HCT116 (cell line): ENCODE measurements at regions not wholly inside any gene's neighbourhood (a gene's known extent, or its start where the extent isn't known, plus 50 kb on each side); places are given as distances from the start of the nearest gene placed in this dataset.

Experiments
- ATAC-seq: fragments of 200-7000 bp; cut with Tn5 transposase; 2 replicates; pipeline ENCODE4 v1.9.1; 2020; ENCODE audit warnings: mild to moderate bottlenecking, moderate library complexity
- BruUV-seq: library from RNA; stranded (reverse); fragments of 400-500 nt; replicated peaks from 2 replicates; lab custom pipeline; 2021; lab: Mats Ljungman, UMichigan
- CTCF ChIA-PET: fragments of 300-600 bp; sonication (Branson Sonifier 250); formaldehyde crosslinking; loops from one replicate; lab custom pipeline; 2021; ENCODE audit warnings: antibody characterized with exemption; lab: Charles Lee
- POLR2A ChIA-PET: fragments of 300-600, 350-600 bp; sonication (Branson Sonifier 250); formaldehyde crosslinking; loops from one replicate; lab custom pipeline; 2021; ENCODE audit warnings: antibody characterized with exemption; lab: Charles Lee
- RAD21 ChIA-PET, 2 experiments: fragments of 300-600 bp; sonication (Branson Sonifier 250); formaldehyde crosslinking; loops; one replicate each; lab custom pipeline; 2023; ENCODE audit warnings: low total read pairs in 2 of 2; ENCODE audit not compliant: uncharacterized antibody in 2 of 2, unreplicated experiment in 2 of 2, low non-redundant PET in 1 of 2; lab: Charles Lee
- DNase-seq: peaks from one replicate; pipeline ENCODE4 v3.0.0-alpha.2; 2010; ENCODE audit warnings: low read depth, low spot score
- H2AFZ ChIP-seq: fragments of 200-600 bp; shearing (Covaris generic), sonication (generic); 2 replicates; pipeline ENCODE4 v1.6.1; 2017; ENCODE audit warnings: low read depth, mixed run types, mixed read lengths, antibody characterized with exemption, low read length; ENCODE audit not compliant: poor library complexity, severe bottlenecking
- H3K27ac ChIP-seq: 2 replicates; pipeline ENCODE4 v1.5.1; 2012; ENCODE audit warnings: low read depth, low read length
- H3K27me3 ChIP-seq: fragments of 200-600 bp; sonication (generic); 2 replicates; pipeline ENCODE4 v1.6.1; 2016; ENCODE audit warnings: mixed run types, low read length, mixed read lengths; ENCODE audit not compliant: insufficient read depth
- H3K36me3 ChIP-seq, 2 experiments: fragments of 200-500 bp in 1 of 2; fragments of 200-600 bp in 1 of 2; sonication (Bioruptor generic) in 1 of 2; sonication (generic) in 1 of 2; 2 replicates each; pipeline versions ENCODE4 v1.5.1 to v1.6.1; 2014 to 2016; ENCODE audit warnings: low read length in 2 of 2, inconsistent platforms in 1 of 2, mixed read lengths in 1 of 2, mixed run types in 1 of 2; ENCODE audit not compliant: insufficient read depth in 2 of 2, control insufficient read depth in 1 of 2
- H3K4me1 ChIP-seq, 2 experiments: fragments of 200-600 bp in 1 of 2; sonication (generic) in 1 of 2; 2 replicates each; pipeline versions ENCODE4 v1.5.1 to v1.6.1; 2012 to 2017; ENCODE audit warnings: low read length in 2 of 2, inconsistent platforms in 1 of 2, mild to moderate bottlenecking in 1 of 2, mixed read lengths in 1 of 2, mixed run types in 1 of 2, moderate library complexity in 1 of 2; ENCODE audit not compliant: insufficient read depth in 2 of 2, control insufficient read depth in 1 of 2
- H3K4me2 ChIP-seq: fragments of 200-600 bp; sonication (generic); 2 replicates; pipeline ENCODE4 v1.6.1; 2017; ENCODE audit warnings: mixed run types, low read length, mixed read lengths
- H3K4me3 ChIP-seq, 2 experiments: fragments of 200-600 bp in 1 of 2; sonication (generic) in 1 of 2; replicated peaks in 1 of 2; 2 replicates each; pipeline ENCODE4 v1.5.1; 2011 to 2016; ENCODE audit warnings: low read length in 2 of 2, control low read depth in 1 of 2, low read depth in 1 of 2, mild to moderate bottlenecking in 1 of 2, mixed read lengths in 1 of 2, mixed run types in 1 of 2
- H3K79me2 ChIP-seq: fragments of 200-600 bp; sonication (generic); 2 replicates; pipeline ENCODE4 v1.6.1; 2017; ENCODE audit warnings: mild to moderate bottlenecking, mixed run types, low read length, moderate library complexity, mixed read lengths; ENCODE audit not compliant: insufficient read depth
- H3K9ac ChIP-seq: fragments of 200-600 bp; sonication (generic); 2 replicates; pipeline ENCODE4 v1.6.1; 2016; ENCODE audit warnings: low read length, mixed read lengths
- H3K9me2 ChIP-seq: fragments of 200-600 bp; sonication (generic), shearing (Covaris generic); 2 replicates; pipeline ENCODE4 v1.6.1; 2017; ENCODE audit warnings: mixed run types, mild to moderate bottlenecking, moderate library complexity; ENCODE audit not compliant: insufficient read depth
- H3K9me3 ChIP-seq, 2 experiments: fragments of 200-500 bp in 1 of 2; fragments of 200-600 bp in 1 of 2; sonication (Bioruptor generic) in 1 of 2; sonication (generic) in 1 of 2; 2 replicates each; pipeline ENCODE4 v1.6.1; 2014 to 2017; ENCODE audit warnings: low read length in 2 of 2, mixed read lengths in 2 of 2, inconsistent platforms in 1 of 2, low read depth in 1 of 2, mild to moderate bottlenecking in 1 of 2, mixed run types in 1 of 2, moderate library complexity in 1 of 2; ENCODE audit not compliant: control insufficient read depth in 1 of 2, insufficient read depth in 1 of 2
- H4K20me1 ChIP-seq: fragments of 200-600 bp; sonication (generic), shearing (Covaris generic); 2 replicates; pipeline ENCODE4 v1.6.1; 2017; ENCODE audit warnings: mixed run types, mild to moderate bottlenecking, moderate library complexity; ENCODE audit not compliant: insufficient read depth
- ATF3 ChIP-seq: IDR thresholded peaks from 2 replicates; pipeline ENCODE4 v1.6.1; 2012
- CBX3 ChIP-seq: IDR thresholded peaks from 2 replicates; pipeline ENCODE4 v1.6.1; 2012; ENCODE audit warnings: low read depth
- CEBPB ChIP-seq: IDR thresholded peaks from 2 replicates; pipeline ENCODE4 v1.6.1; 2012; ENCODE audit warnings: low read depth
- ELF1 ChIP-seq: IDR thresholded peaks from 2 replicates; pipeline ENCODE4 v1.6.1; 2012; ENCODE audit warnings: low read depth, borderline replicate concordance
- EZH2 ChIP-seq: fragments of 200-600 bp; sonication (generic); IDR thresholded peaks from 2 replicates; pipeline ENCODE4 v1.6.1; 2017; ENCODE audit warnings: antibody characterized with exemption, mixed run types
- EZH2phosphoT487 ChIP-seq: fragments of 200-600 bp; IDR thresholded peaks from 2 replicates; pipeline ENCODE4 v1.6.1; 2018; ENCODE audit warnings: antibody characterized with exemption, borderline replicate concordance
- FOSL1 ChIP-seq: IDR thresholded peaks from 2 replicates; pipeline ENCODE4 v1.6.1; 2012; ENCODE audit warnings: low read depth
- JUND ChIP-seq: IDR thresholded peaks from 2 replicates; pipeline ENCODE4 v1.6.1; 2012
- POLR2A ChIP-seq: IDR thresholded peaks from 2 replicates; pipeline ENCODE4 v1.7.0; 2011; ENCODE audit warnings: borderline replicate concordance; ENCODE audit not compliant: insufficient read depth, insufficient read length; ENCODE audit errors: extremely low read depth
- POLR2AphosphoS5 ChIP-seq: IDR thresholded peaks from 2 replicates; pipeline ENCODE4 v1.6.1; 2011; ENCODE audit warnings: mild to moderate bottlenecking, low read depth, low read length, moderate library complexity
- RAD21 ChIP-seq: IDR thresholded peaks from 2 replicates; pipeline ENCODE4 v1.6.1; 2012; ENCODE audit warnings: low read depth, mild to moderate bottlenecking
- REST ChIP-seq: IDR thresholded peaks from 2 replicates; pipeline ENCODE4 v1.6.1; 2012; ENCODE audit warnings: low read depth
- SIN3A ChIP-seq: IDR thresholded peaks from 2 replicates; pipeline ENCODE4 v1.6.1; 2012; ENCODE audit warnings: low read depth
- SP1 ChIP-seq: IDR thresholded peaks from 2 replicates; pipeline ENCODE4 v1.6.1; 2012; ENCODE audit warnings: low read depth
- SRF ChIP-seq: IDR thresholded peaks from 2 replicates; pipeline ENCODE4 v1.6.1; 2012; ENCODE audit warnings: low read depth
- YY1 ChIP-seq: IDR thresholded peaks from 2 replicates; pipeline ENCODE4 v1.6.1; 2011; ENCODE audit warnings: low read length, low read depth, moderate library complexity, mild to moderate bottlenecking; ENCODE audit not compliant: insufficient replicate concordance; ENCODE audit errors: extremely low read depth
- ZBTB33 ChIP-seq: IDR thresholded peaks from 2 replicates; pipeline ENCODE4 v1.6.1; 2011; ENCODE audit warnings: mild to moderate bottlenecking, low read length, moderate library complexity; ENCODE audit not compliant: insufficient replicate concordance; ENCODE audit errors: extremely low read depth
- ZFX ChIP-seq: fragments of 450-650 bp; IDR thresholded peaks from 2 replicates; pipeline ENCODE4 v1.6.1; 2017
- ZNF274 ChIP-seq: fragments of 200-500 bp; sonication (Bioruptor generic); IDR thresholded peaks from 2 replicates; pipeline ENCODE4 v1.6.1; 2014; ENCODE audit warnings: mild to moderate bottlenecking, low read depth, low read length, inconsistent platforms
- intact Hi-C: fragments of 100-400 bp; cut with micrococcal nuclease; formaldehyde crosslinking; loops from 2 replicates; pipeline ENCODE4 v1.10.0; 2022

GRCh38 chr12:75705749-75706711 lies 194.6 kb upstream of the KRR1 start:
- peak; percentile 52 for ATAC-seq
- no peaks in the 10 kb centered on the region for H3K27me3 ChIP-seq
- POLR2A ChIA-PET: interaction anchor here (0.7 to 3.9 kb wide), 13 partner anchors 9 to 325 kb away, joined by 3 to 42 read pairs (median 6); partner anchors contain the start of gene PHLDA1
- no peaks in the 10 kb centered on the region for H4K20me1 ChIP-seq
- peak overlapping the region; percentile 51 for H3K9ac ChIP-seq
- peak overlapping the region; percentile 100 for H3K27ac ChIP-seq
- intact Hi-C loops: loop anchor here (2.0 kb wide), 1 partner anchor 47 kb away; no protein-coding TSS in a partner anchor
- no peaks in the 10 kb centered on the region for H3K9me2 ChIP-seq
- DNase-seq: peak; percentile 64
- peak overlapping the region; percentile 45 for H3K4me2 ChIP-seq
- peak overlapping the region in 1 of 2 experiments; percentile 19; a peak in 1 of 4 replicates for H3K4me3 ChIP-seq
- H3K9me3 ChIP-seq: no peaks in the 10 kb centered on the region
- no peak overlapping the region for H2AFZ ChIP-seq
- H3K4me1 ChIP-seq: peaks cover 88 to 100% of the 10 kb centered on the region in 2 experiments
- TSS peak; percentile 46 for BruUV-seq
- H3K79me2 ChIP-seq: peaks cover 7% of the 10 kb centered on the region; the same call in 1 of the 2 replicates
- no peaks in the 10 kb centered on the region for H3K36me3 ChIP-seq
- RAD21 ChIA-PET: interaction anchor here in 1 of 2 experiments (0.6 kb wide), 1 partner anchor 206 kb away, joined by 3 read pairs; no protein-coding TSS in a partner anchor
- CTCF ChIA-PET: no interaction called here
- no peak for TF ChIP-seq POLR2A
- peak; percentile 20; the same call in 1 of the 2 replicates for TF ChIP-seq CEBPB
- no peak for TF ChIP-seq YY1
- TF ChIP-seq ZBTB33: no peak
- TF ChIP-seq CBX3: no peak
- no peak for TF ChIP-seq ZNF274
- TF ChIP-seq REST: no peak
- TF ChIP-seq FOSL1: no peak
- 0 out of 2 replicates have a peak, but pooled peaks have one; percentile 2 for TF ChIP-seq RAD21
- TF ChIP-seq ATF3: no peak
- peak; percentile 43; the same call in 1 of the 2 replicates for TF ChIP-seq POLR2AphosphoS5
- peak; percentile 29; the same call in 1 of the 2 replicates for TF ChIP-seq SRF
- TF ChIP-seq ZFX: no peak
- TF ChIP-seq JUND: 0 out of 2 replicates have a peak, but pooled peaks have one; percentile 18
- peak; percentile 24; the same call in 1 of the 2 replicates for TF ChIP-seq SIN3A
- no peak for TF ChIP-seq EZH2phosphoT487
- peak; percentile 39 for TF ChIP-seq SP1
- TF ChIP-seq ELF1: no peak
- no peak for TF ChIP-seq EZH2
